SK-N-SH (cell line): ENCODE measurements at regions not wholly inside any gene's neighbourhood (a gene's known extent, or its start where the extent isn't known, plus 50 kb on each side); places are given as distances from the start of the nearest gene placed in this dataset.

ENCODE experiments used
- CTCF ChIP-seq: fragments of 200-600 bp; sonication (generic); IDR thresholded peaks from 2 replicates; pipeline ENCODE4 v1.6.1; 2017; ENCODE audit warnings: antibody characterized with exemption, mild to moderate bottlenecking, moderate library complexity
- EP300 ChIP-seq, 2 experiments: IDR thresholded peaks; 2 replicates each; pipeline versions ENCODE4 v1.4.0 to v1.6.1; 2012; ENCODE audit warnings: borderline replicate concordance in 1 of 2, low read depth in 1 of 2, low read length in 1 of 2
- NFIC ChIP-seq: IDR thresholded peaks from 2 replicates; pipeline ENCODE4 v1.4.0; 2012; ENCODE audit warnings: borderline replicate concordance
- POLR2AphosphoS5 ChIP-seq: IDR thresholded peaks from 2 replicates; pipeline ENCODE4 v1.6.1; 2012; ENCODE audit warnings: low read depth, low read length
- SIN3A ChIP-seq: IDR thresholded peaks from 2 replicates; pipeline ENCODE4 v1.6.1; 2012; ENCODE audit warnings: low read depth, mild to moderate bottlenecking, low read length, moderate library complexity, borderline replicate concordance
- SMC3 ChIP-seq: IDR thresholded peaks from 2 replicates; pipeline ENCODE4 v1.6.1; 2012; ENCODE audit warnings: low read depth, low read length, improper control_type of control experiment
- USF2 ChIP-seq: fragments of 150-350 bp; IDR thresholded peaks from 2 replicates; pipeline ENCODE4 v1.6.1; 2017; ENCODE audit warnings: antibody characterized with exemption, low read length, low read depth, borderline replicate concordance
- ZBTB33 ChIP-seq: IDR thresholded peaks from 2 replicates; pipeline ENCODE4 v1.4.0; 2012; ENCODE audit warnings: low read depth, borderline replicate concordance

GRCh38 chr4:84441758-84442377, 57.2 kb downstream of the NKX6-1 start:
- no peak for TF ChIP-seq POLR2AphosphoS5
- no peak for TF ChIP-seq ZBTB33
- no peak for TF ChIP-seq EP300 (IDR thresholded peaks at IDR 0.05; ENCODE audit: borderline replicate concordance in 1 of 2, low read depth in 1 of 2, low read length in 1 of 2)
- TF ChIP-seq SMC3 = no peak
- TF ChIP-seq USF2 = no peak
- TF ChIP-seq CTCF = no peak
- no peak for TF ChIP-seq SIN3A
- TF ChIP-seq NFIC = no peak
